ENCODE measurements at regions not wholly inside any gene's neighbourhood (a gene's known extent, or its start where the extent isn't known, plus 50 kb on each side); places are given as distances from the start of the nearest gene placed in this dataset.

DNA sequence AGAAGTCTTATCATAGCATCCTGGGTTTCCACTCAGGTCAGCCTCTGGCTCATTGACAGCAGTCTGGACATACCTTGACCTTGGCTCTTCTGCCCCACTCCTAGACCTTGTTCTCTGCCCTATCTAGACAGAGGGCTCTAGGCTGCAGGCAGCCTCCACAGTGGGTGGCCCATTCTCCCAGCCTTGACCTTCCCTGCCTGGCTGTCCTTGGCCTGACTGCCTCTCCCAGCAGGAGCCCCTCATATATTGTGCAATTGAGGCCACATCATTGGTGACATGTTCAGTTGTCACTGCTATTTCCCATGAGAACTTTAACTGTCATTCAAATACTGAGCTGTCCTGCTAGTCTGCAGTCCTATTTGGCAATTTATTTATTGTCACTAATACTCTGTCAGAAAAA is 503.4 kb downstream of the PLXNA4 start:
- ATAC-seq (ENCODE audit: poor library complexity) (no peak), DNase-seq (no peak)
- intact Hi-C loops (cut with DNase I): no loop called here

- no peak for ATAC-seq (ENCODE audit: poor library complexity)
- DNase-seq: no peak
- intact Hi-C loops (cut with DNase I): no loop called here
Measured at GRCh38 chr7:132072165-132072564, 504.1 kb downstream of the PLXNA4 start.

DNA sequence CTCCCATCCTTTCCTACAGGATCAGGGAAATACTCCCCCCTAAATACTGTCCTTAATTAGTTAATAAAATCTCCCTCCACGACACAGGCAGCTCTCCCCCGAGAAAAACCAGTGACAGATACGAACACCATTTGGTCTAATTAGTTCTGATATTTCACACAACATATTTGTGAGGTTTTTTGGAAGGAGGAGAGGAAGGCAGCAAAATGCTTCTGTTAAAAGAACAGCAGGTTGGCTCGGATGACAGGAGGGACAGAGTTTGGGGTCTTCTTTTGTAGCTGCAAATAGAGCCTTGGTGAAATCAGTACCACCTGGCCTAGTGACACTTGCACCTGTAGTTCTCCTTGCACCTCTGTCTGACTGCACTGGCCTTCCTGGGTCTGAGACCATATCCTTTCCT is 507.0 kb downstream of the PLXNA4 start:
- ATAC-seq (ENCODE audit: poor library complexity): no peak
- intact Hi-C loops (cut with DNase I): no loop called here

DNA sequence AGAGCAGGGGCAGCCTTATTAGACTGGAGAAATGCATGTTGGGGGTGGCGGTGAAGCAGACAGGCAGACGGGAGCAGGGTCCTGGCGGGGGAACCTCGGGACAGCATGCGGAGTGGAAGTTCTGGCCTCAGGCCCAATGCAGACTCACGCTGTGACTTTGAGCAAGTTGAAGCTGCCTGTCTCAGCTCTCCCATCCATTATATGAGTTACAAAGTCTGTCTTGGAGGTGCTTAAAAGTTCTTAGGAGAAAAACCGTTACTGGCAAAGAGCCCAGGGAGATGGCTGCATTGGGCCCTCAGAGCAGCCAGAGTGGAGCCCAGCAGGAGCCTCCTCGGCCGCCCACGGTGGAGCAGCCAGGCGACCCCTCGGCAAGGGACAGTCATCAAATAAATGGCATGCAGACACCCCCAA is 509.5 kb downstream of the PLXNA4 start:
- ATAC-seq (ENCODE audit: poor library complexity): peak; percentile 84
- intact Hi-C loops (cut with DNase I): no loop called here
- DNase-seq: peak; percentile 67

More for the DNA sequence above, 507.0 kb downstream of the PLXNA4 start:
- DNase-seq: no peak

DNA sequence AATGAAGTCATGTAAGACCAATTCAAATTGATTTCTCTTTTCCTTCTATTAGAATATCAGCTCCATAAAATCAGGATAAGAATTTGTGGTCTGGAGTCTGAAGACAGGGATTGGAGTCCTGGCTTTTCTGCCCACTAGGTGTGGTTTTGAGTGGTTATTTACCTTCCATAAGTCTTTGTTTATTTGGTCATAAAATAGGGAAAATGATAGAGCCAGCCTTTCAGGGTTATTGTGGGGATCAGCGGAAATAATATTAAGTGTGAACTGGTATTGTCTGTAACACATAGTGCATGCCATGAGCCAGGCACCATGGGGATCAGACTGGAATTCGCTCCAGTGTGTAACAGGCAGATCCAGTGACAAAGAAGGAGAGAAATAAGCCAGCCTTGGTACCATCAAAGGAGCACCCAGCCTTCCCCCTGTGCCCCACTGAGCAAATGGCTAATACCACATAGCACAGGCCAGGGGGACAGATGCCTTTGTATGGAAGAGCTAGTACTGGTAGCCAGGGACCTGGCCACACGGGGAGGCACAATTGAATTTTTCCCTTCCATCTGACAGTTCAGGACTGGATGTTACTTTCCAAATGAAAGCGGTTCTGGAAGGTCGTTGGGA is 509.7 kb upstream of the PODXL start:
- ATAC-seq (ENCODE audit: poor library complexity): peak; percentile 58
- intact Hi-C loops (cut with DNase I): no loop called here
- DNase-seq: no peak

DNA sequence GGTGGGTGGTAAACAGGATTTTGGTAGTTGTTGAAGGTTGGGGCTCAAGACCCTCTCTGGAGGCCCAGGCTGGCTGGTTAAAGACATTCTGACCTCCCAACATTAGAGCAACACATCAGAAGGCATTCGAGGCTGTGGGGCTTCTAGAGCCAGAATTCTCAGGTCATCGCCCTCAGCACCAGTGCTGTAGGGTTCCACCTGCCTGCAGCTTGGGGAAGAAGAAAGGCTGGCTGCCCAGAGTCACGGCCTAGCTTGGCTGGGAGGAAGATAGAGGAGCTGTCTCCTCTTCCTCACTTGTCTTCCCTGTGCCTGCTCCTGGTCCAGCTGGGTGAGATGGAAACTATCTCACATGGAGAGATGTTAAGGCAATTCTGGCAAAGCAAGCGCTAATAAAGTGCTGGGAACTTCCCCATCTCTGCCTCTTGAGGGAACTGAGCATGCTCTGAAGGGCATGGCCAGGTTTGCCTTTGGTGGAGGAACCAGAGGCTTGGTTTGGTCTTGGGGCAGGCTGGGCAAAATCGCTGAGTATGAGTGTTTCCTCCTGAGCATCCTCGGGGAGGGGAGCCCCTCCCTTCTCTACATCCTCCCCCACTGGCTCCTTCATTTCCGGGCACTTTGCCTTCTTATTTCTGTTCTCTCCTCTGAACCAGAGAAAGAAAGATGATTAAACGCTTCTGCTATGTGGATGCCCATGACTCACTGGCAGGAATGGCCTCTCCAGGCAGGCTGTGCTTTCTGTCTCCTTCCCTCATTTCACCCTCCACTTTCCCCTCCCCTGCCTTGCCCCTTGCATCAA is 509.0 kb upstream of the PODXL start:
- ATAC-seq (ENCODE audit: poor library complexity) (peak; percentile 80), DNase-seq (peak; percentile 53)
- intact Hi-C loops (cut with DNase I): no loop called here

DNA sequence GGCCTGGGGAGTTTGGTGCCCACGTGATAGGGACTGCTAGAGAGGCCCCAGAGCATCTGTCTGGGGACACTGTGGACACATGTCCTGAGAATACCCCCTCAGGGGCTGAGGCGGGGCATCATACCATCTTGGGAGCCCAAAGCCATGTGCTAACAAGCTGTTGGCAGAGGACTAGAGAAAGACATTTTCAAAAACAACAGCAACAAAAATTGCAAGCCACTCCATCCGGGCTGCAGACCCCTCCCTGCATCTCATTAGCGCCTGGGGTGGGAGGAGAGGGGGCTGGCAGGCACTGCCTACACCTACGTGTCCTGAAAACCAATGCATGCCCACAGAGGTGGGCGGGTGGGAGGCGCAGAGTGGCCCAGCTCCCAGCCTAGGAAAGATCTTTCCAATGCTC is 507.4 kb upstream of the PODXL start:
- intact Hi-C loops (cut with DNase I): no loop called here
- ATAC-seq (ENCODE audit: poor library complexity): no peak

GRCh38 chr7:132061937-132062336 is 505.5 kb upstream of the PODXL start:
- intact Hi-C loops (cut with DNase I): no loop called here
- no peak for ATAC-seq (ENCODE audit: poor library complexity)

More for the DNA sequence above, 507.4 kb upstream of the PODXL start:
- DNase-seq: no peak

DNA sequence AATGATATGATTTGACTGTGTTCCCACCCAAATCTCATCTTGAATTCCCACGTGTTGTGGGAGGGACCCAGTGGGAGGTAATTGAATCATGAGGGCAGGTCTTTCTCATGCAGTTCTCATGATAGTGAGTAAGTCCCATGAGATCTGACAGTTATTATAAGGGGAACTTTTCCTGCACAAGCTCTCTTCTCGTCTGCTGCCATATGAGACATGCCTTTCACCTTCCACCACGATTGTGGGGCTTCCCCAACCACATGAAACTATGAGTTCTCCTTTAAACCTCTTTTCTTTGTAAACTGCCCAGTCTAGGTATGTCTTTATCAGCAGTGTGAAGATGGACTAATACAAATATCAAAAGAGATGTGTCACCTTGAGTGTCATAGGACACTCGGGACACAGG is 502.7 kb upstream of the PODXL start:
- ATAC-seq (ENCODE audit: poor library complexity): no peak
- no peak for DNase-seq
- intact Hi-C loops (cut with DNase I): no loop called here

More at GRCh38 chr7:132061937-132062336, 505.5 kb upstream of the PODXL start:
- no peak for DNase-seq

GRCh38 chr7:132055336-132056120 is 499.1 kb upstream of the PODXL start:
- DNase-seq: no peak
- ATAC-seq (ENCODE audit: poor library complexity): no peak
- intact Hi-C loops (cut with DNase I): no loop called here

- DNase-seq: no peak
- intact Hi-C loops (cut with DNase I): no loop called here
- ATAC-seq (ENCODE audit: poor library complexity): no peak
Measured at GRCh38 chr7:132053871-132054270, 497.4 kb upstream of the PODXL start.

DNA sequence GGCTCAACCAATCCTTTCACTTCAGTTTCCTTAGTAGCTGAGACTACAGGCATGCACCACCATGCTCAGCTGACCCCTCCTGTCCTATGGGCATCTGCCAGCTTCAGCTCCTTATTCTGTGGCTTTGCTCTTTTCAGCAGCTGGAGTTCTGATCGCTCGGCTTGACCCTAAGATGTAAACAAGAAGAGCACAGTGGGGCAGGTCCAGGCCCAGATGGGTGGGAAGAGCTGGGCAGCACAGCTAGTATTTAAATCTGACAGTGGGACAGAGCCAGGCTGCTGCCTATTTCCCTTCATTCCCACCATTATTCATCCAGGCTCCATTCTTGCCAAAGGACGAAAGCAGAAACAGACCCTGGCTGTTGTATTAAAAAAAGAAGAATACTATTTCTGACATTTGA is 494.9 kb upstream of the PODXL start:
- ATAC-seq (ENCODE audit: poor library complexity) (no peak), DNase-seq (no peak)
- intact Hi-C loops (cut with DNase I): no loop called here

- DNase-seq (no peak), ATAC-seq (ENCODE audit: poor library complexity) (no peak)
- intact Hi-C loops (cut with DNase I): no loop called here
Measured at GRCh38 chr7:132049462-132050304, 493.3 kb upstream of the PODXL start.

- no peak for ATAC-seq (ENCODE audit: poor library complexity)
- intact Hi-C loops (cut with DNase I): no loop called here
Measured at GRCh38 chr7:132045481-132045980, 489.1 kb upstream of the PODXL start.

DNA sequence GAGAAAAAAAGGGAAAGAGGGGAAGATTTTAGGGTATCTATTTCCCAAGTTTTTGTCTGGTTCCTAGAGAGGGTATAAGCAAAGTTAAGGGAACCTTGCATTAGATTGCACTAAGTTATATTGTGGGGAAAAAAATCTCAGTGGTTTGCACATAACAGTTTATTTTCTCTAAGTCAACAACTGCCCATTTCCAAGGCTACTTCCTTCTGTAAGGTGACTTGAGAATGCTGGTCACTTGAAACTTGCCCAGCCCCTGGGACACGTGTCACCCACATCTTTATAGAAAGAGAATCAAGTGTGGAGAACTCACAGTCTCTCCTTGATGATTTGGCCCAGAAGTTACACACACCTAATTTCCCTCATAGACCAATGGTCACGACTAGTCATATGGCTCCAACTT is 488.6 kb upstream of the PODXL start:
- no peak for ATAC-seq (ENCODE audit: poor library complexity)
- DNase-seq: no peak
- intact Hi-C loops (cut with DNase I): no loop called here

More at GRCh38 chr7:132045481-132045980, 489.1 kb upstream of the PODXL start:
- DNase-seq: no peak

DNA sequence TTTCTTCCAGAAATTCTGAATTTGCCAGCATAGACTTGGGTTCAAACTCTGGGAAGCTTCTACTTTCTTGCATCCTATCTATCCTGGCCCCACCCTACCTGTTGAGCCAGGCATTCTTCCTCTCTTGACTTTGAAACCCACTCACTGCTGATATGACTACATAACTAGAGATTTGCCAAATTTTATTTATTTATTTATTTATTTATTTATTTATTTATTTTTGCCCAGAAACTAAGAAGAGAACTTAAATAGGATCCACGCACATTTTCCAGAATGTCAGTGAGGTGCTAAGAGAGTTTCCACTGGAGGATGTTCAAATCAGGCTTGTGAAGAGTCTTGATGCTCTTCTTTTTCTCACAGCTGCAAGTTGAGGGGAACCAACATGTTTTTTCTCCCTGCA is 487.8 kb upstream of the PODXL start:
- ATAC-seq (ENCODE audit: poor library complexity) (no peak), DNase-seq (no peak)
- intact Hi-C loops (cut with DNase I): no loop called here

DNA sequence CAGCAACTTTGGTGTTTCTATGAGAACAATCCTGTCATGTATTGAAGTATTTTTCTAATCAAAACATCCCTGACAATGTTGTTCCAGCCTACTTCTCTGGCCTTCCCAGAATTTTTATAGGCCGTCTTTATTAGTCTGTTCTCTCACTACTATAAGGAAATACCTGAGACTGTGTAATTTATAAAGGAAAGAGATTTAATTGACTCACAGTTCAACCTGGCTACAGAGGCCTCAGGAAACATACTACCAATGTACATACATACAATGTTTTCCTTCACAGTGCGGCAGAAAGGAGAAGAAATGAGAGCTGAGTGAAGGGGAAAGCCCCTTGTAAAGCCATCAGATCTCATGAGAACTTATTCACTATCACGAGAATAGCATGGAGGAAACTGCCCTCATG is 484.7 kb upstream of the PODXL start:
- intact Hi-C loops (cut with DNase I): no loop called here
- ATAC-seq (ENCODE audit: poor library complexity): no peak
- no peak for DNase-seq

- intact Hi-C loops (cut with DNase I): no loop called here
- DNase-seq (no peak), ATAC-seq (ENCODE audit: poor library complexity) (peak; percentile 22)
Measured at GRCh38 chr7:132035517-132036362, 479.3 kb upstream of the PODXL start.

Data from Right ventricle myocardium superior (tissue), 1 donor.